DND-41 (cell line): ENCODE measurements at regions not wholly inside any gene's neighbourhood (a gene's known extent, or its start where the extent isn't known, plus 50 kb on each side); places are given as distances from the start of the nearest gene placed in this dataset.

Experiments used
- ATAC-seq: fragments of 200-7000 bp; cut with Tn5 transposase; 3 replicates; pipeline ENCODE4 v1.9.1; 2021; ENCODE audit warnings: low read depth; ENCODE audit not compliant: insufficient read depth
- DNase-seq: peaks from one replicate; pipeline ENCODE4 v3.0.0-alpha.2; 2020
- H2AFZ ChIP-seq: 2 replicates; pipeline ENCODE4 v1.6.0; 2012; ENCODE audit warnings: low read depth, low read length
- H3K27ac ChIP-seq: 2 replicates; pipeline ENCODE4 v1.5.1; 2012; ENCODE audit warnings: low read length, inconsistent platforms
- H3K27me3 ChIP-seq: fragments of 200-600 bp; sonication (generic); 2 replicates; pipeline ENCODE4 v1.6.0; 2012; ENCODE audit warnings: low read length, mild to moderate bottlenecking, inconsistent platforms; ENCODE audit not compliant: insufficient read depth, poor library complexity
- H3K36me3 ChIP-seq: 2 replicates; pipeline ENCODE4 v1.5.1; 2012; ENCODE audit warnings: low read length, inconsistent platforms; ENCODE audit not compliant: insufficient read depth
- H3K4me1 ChIP-seq: 2 replicates; pipeline ENCODE4 v1.5.1; 2012; ENCODE audit warnings: mild to moderate bottlenecking, low read length; ENCODE audit not compliant: insufficient read depth
- H3K4me2 ChIP-seq: 2 replicates; pipeline ENCODE4 v1.6.0; 2012; ENCODE audit warnings: mild to moderate bottlenecking, moderate library complexity, low read length, inconsistent platforms; ENCODE audit not compliant: insufficient read depth
- H3K4me3 ChIP-seq, 2 experiments: fragments of 200-600 bp in 1 of 2; shearing (Covaris generic) in 1 of 2; 2 replicates each; pipeline ENCODE4 v1.5.1; 2012 to 2016; ENCODE audit warnings: inconsistent platforms in 2 of 2, low read length in 2 of 2, mild to moderate bottlenecking in 2 of 2, low read depth in 1 of 2, moderate library complexity in 1 of 2
- H3K79me2 ChIP-seq: 2 replicates; pipeline ENCODE4 v1.6.0; 2012; ENCODE audit warnings: low read length, inconsistent platforms; ENCODE audit not compliant: insufficient read depth
- H3K9ac ChIP-seq: 2 replicates; pipeline ENCODE4 v1.6.0; 2012; ENCODE audit warnings: low read depth, mild to moderate bottlenecking, inconsistent platforms, low read length, moderate library complexity
- H3K9me3 ChIP-seq: 2 replicates; pipeline ENCODE4 v1.5.1; 2012; ENCODE audit warnings: low read length, moderate library complexity, mild to moderate bottlenecking, inconsistent platforms; ENCODE audit not compliant: insufficient read depth, severe bottlenecking
- H4K20me1 ChIP-seq: 2 replicates; pipeline ENCODE4 v1.6.0; 2012; ENCODE audit warnings: low read length; ENCODE audit not compliant: insufficient read depth
- CTCF ChIP-seq: IDR thresholded peaks from 2 replicates; pipeline ENCODE4 v1.5.1; 2012; ENCODE audit warnings: borderline replicate concordance, low read length, moderate library complexity, mild to moderate bottlenecking; ENCODE audit not compliant: poor library complexity, severe bottlenecking; ENCODE audit errors: extremely low read depth
- EZH2 ChIP-seq: IDR thresholded peaks from 3 replicates; pipeline ENCODE4 v1.6.1; 2012; ENCODE audit warnings: borderline replicate concordance, low read depth, mild to moderate bottlenecking, moderate library complexity, low read length, inconsistent platforms; ENCODE audit not compliant: severe bottlenecking

GRCh38 chr16:56140645-56141044 lies 50.6 kb upstream of the GNAO1 start:
- no peak overlapping the region for H2AFZ ChIP-seq
- H3K9ac ChIP-seq, result no peak overlapping the region
- H3K4me2 ChIP-seq, result no peak overlapping the region
- no peaks in the 10 kb centered on the region for H3K9me3 ChIP-seq
- H3K4me1 ChIP-seq, result no peaks in the 10 kb centered on the region
- no peak overlapping the region for H3K4me3 ChIP-seq
- DNase-seq, result no peak
- H3K79me2 ChIP-seq, result no peaks in the 10 kb centered on the region
- H3K36me3 ChIP-seq, result no peaks in the 10 kb centered on the region
- H3K27ac ChIP-seq, result no peak overlapping the region
- ATAC-seq, result no peak
- TF ChIP-seq EZH2, result no peak
- no peak for TF ChIP-seq CTCF
- no peaks in the 10 kb centered on the region for H4K20me1 ChIP-seq
- peaks cover 29% of the 10 kb centered on the region for H3K27me3 ChIP-seq

DNA sequence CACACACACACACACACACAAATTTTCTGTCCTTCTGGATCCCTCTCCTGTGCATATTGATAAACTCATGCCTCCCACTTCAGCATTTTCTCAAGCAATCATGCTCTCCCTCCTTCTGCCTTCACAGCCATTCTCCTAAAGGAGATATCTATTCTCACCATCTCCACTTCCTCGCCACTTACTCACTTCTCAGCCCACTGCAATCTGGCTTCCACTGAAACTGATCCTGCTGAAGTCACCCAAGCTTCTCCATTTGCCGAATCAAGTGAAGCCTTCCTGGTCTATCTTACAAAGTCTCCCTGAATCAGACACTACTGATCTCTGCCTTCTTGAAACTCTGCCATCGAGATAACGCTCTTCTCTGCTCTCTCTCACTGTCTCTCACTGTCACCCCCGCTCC lies 54.0 kb upstream of the GNAO1 start:
- peak; percentile 40; the same call in 1 of the 3 replicates for ATAC-seq
- no peak overlapping the region for H3K27ac ChIP-seq
- no peaks in the 10 kb centered on the region for H3K36me3 ChIP-seq
- H4K20me1 ChIP-seq, result no peaks in the 10 kb centered on the region
- H3K9me3 ChIP-seq, result no peaks in the 10 kb centered on the region
- H3K4me1 ChIP-seq, result no peaks in the 10 kb centered on the region
- no peak overlapping the region for H3K4me3 ChIP-seq
- no peak overlapping the region for H3K4me2 ChIP-seq
- DNase-seq, result no peak
- H2AFZ ChIP-seq, result no peak overlapping the region
- H3K79me2 ChIP-seq, result no peaks in the 10 kb centered on the region
- H3K9ac ChIP-seq, result no peak overlapping the region
- peaks cover 30% of the 10 kb centered on the region for H3K27me3 ChIP-seq
- no peak for TF ChIP-seq CTCF
- TF ChIP-seq EZH2, result no peak

GRCh38 chr16:56136256-56136655 lies 55.0 kb upstream of the GNAO1 start:
- DNase-seq, result no peak
- TF ChIP-seq CTCF, result no peak
- TF ChIP-seq EZH2, result no peak
- H3K27ac ChIP-seq, result no peak overlapping the region
- no peaks in the 10 kb centered on the region for H3K4me1 ChIP-seq
- H3K79me2 ChIP-seq, result no peaks in the 10 kb centered on the region
- H3K27me3 ChIP-seq, result peaks cover 35% of the 10 kb centered on the region
- no peak overlapping the region for H2AFZ ChIP-seq
- H3K9me3 ChIP-seq, result no peaks in the 10 kb centered on the region
- ATAC-seq, result no peak
- no peaks in the 10 kb centered on the region for H4K20me1 ChIP-seq
- H3K9ac ChIP-seq, result no peak overlapping the region
- H3K4me2 ChIP-seq, result no peak overlapping the region
- no peaks in the 10 kb centered on the region for H3K36me3 ChIP-seq
- H3K4me3 ChIP-seq, result no peak overlapping the region

GRCh38 chr16:56134790-56135189 lies 56.5 kb upstream of the GNAO1 start:
- H3K79me2 ChIP-seq, result no peaks in the 10 kb centered on the region
- ATAC-seq (no peak), DNase-seq (no peak)
- no peak overlapping the region for H3K4me3 ChIP-seq
- H4K20me1 ChIP-seq, result no peaks in the 10 kb centered on the region
- TF ChIP-seq CTCF (no peak), EZH2 (no peak)
- no peak overlapping the region for H3K27ac ChIP-seq
- no peak overlapping the region for H3K9ac ChIP-seq
- H3K27me3 ChIP-seq, result peaks cover 37% of the 10 kb centered on the region
- H3K4me1 ChIP-seq, result no peaks in the 10 kb centered on the region
- no peaks in the 10 kb centered on the region for H3K36me3 ChIP-seq
- no peaks in the 10 kb centered on the region for H3K9me3 ChIP-seq
- no peak overlapping the region for H2AFZ ChIP-seq
- H3K4me2 ChIP-seq, result no peak overlapping the region
